ENCODE measurements at regions not wholly inside any gene's neighbourhood (a gene's known extent, or its start where the extent isn't known, plus 50 kb on each side); places are given as distances from the start of the nearest gene placed in this dataset.

DNA sequence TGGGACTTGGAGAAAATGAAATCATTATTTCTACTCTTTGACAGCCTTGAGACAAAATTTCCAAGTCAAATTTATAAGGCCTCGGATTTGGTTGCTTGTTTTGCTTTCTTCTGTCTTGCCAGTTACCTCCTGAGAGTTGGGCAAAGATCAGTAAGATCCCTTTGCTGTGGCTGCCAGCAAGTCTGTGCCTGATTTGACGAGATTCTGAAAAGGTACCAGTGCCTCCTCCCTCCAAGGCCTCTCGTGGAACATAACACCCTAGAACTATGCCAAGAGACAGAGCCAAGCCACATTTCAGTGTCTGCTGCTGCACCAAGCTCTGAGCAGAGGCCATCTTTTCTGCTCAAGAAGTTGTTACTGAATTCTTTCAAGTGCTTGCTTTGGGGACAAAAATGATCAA lies 61.0 kb downstream of the GTPBP8 start:
- DNase-seq (ENCODE audit: low spot score) = no peak

DNA sequence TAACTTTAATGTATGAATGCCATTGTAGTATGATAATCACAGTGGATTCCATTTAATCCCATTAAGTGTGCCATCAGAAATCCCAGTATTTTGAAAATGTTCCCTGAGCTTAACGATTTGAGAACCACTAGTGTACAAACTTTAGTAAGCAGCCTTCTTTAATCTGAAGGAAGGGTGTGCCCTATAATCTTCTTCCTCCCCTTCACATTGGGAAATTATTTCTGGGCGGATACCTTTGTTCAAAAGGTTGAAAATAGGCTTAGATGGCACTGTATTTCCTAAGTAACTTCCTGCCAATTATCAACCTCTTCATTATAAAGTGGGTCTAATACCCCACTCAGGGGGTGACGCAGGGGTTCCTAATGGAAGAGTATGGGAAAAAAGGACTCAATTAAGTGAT lies 62.4 kb downstream of the GTPBP8 start:
- no peak for DNase-seq (ENCODE audit: low spot score)

DNA sequence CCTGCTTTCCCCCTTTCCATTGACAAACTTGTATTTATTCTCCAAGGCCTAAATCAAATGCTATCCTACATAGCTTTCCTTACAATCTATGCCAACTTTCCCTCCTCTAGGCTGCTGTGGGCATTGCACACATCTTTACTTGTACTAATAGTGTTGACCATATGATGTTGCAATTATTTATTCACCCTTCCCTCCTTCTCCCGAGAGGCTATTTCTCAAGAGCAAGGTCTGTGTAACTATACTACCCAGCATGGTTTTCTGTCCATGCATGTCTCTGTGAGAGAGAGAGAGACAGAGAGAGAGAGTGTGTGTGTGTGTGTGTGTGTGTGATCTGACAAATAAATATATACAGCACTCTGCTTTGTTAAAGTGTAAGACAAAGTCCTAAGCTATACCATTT lies 63.8 kb downstream of the GTPBP8 start:
- no peak for DNase-seq (ENCODE audit: low spot score)

DNA sequence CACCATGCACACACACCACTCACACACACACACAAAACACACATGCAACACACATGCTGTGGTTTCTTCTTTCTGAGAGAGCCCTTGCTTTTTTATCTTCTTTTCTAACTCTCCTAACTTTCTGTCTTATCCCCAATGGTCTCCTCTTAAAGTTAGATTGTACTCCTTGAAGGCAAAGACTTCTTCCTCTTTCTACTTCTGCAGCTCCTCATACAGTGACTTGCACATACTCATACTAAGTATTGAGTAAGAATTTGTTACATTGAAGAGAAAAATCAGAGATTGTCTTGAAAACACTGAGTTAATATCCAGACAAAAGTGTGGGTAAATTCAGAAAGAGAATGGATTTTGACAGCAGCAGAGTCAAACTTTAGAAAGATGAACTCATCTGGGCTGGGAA lies 64.4 kb downstream of the GTPBP8 start:
- DNase-seq (ENCODE audit: low spot score) = no peak

DNA sequence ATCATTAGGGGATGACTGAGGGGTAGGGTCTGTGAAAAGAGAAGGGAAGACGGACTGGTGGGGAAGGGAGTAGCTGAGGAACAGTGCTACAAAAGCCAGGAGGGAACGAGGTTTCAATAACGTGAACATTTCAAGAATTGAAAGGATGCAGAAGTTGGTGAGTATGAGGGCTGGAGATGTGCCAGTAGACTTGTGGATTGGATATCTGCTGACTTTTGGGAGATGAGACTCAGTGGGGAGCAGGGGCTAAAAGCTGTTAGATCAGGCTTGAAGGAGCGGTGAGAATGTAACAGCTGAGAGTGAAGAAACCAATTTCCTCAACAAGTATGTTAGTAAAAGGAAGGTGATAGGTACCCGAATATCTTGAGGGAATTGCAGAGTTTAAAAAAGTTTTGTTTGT lies 65.2 kb downstream of the GTPBP8 start:
- no peak for DNase-seq (ENCODE audit: low spot score)

DNA sequence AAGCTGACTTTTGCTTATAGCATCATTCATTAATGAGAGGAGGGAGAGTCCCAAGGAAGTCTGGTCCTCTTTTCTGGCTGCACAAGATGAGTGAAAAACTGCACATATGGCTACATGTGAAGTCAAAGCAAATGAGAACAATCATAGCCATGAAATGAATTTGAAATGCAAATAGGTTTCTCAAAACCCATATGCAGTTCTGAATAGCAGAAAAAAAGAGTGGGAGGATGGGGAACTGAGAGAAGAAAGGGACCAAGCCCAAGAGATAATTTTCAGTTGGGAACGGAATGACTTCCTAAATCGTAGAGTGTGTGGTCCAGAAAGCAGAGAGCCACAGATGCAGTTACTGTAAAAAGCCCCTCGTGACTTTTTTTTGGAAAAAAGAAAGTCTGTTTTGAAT lies 66.3 kb downstream of the GTPBP8 start:
- no peak for DNase-seq (ENCODE audit: low spot score)

DNA sequence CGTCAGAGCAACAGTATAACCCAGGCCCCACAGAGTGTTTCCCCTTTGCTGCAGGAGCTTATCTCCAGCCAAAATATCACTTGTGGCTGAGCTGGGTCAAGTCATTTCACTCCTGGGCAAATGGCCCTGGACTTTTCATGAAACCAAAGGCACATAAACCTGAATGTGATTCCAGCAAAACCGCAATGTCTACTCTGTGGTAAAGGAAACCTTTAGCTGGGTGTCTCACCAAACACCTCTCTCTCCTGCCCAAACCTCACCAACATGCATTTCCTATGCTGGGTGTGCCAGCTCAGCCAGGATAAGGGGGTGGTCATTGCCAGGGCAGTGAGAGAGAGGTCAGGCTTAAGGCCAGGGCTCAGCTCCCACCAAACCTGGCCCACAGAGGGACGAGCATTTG lies 67.4 kb downstream of the GTPBP8 start:
- no peak for DNase-seq (ENCODE audit: low spot score)

DNA sequence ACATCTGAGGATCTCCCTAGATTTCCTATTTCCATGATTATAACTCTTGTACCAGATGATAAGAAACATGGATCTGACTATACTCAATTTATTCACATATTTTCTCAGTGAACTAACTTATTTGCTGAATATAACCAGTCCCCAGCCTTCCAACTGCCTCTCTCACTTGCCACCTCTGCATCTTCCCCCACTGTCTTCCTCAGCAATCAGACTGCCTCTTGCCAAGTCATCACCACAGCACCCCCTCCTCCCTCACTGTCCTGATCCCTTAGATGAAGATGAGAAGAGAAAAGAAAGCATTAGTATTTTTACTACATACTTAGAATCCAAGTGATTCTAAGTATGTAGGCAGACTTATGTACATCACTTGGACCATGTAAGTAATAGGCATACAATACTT lies 71.9 kb downstream of the GTPBP8 start:
- no peak for DNase-seq (ENCODE audit: low spot score)

DNA sequence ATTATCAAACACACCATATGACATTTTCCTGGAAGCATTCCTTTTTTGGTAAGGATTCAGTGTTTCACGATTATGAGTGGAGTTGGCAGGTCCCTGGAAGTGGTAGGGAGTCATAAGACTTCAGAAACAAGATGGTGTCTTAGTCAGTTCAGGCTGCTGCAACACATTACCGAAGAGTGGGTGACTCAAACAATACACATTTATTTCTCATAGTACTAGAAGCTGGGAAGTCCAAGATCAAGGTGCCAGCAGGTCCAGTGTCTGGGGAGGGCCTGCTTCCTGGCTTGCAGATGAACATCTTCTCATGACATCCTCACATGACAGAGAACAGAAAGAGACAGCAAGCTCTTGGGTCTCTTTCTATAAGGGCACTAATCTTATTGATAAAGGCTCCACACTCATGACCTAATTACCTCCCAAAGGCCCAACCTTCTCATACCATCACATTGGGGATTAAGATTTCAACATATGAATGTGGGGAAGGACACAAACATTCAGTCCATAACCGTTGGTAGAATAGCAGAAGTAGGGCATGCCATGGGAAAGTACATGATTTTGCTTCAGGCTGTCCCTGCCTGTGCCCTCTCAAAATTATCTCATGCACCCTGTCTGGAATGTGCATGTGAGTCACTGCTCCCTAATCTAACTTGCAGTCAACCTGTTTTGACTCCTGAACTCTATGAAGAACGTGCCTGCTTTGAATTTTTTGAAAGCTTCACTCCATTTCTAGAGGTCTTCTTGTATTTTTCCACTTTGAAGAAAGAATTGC lies 72.5 kb downstream of the GTPBP8 start:
- no peak for DNase-seq (ENCODE audit: low spot score)

DNA sequence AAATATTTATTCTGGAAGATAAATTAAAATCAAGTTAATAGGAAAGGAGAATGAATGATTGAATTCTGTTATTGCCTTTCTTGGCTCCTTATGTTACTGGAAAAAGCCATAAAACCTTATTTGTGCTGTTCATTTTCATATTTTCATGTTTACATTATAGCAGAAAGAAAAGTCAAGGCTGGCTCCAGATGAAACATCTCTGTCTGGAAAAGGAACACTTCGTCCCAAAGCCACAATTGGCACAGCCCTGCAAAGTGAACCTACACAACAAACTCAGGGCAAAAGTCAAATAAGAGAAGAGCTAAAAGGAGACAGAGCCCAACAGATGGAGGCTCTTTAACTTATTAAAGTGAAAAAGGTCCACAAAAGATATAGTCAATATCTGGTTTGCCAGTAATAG lies 73.4 kb downstream of the GTPBP8 start:
- no peak for DNase-seq (ENCODE audit: low spot score)

DNA sequence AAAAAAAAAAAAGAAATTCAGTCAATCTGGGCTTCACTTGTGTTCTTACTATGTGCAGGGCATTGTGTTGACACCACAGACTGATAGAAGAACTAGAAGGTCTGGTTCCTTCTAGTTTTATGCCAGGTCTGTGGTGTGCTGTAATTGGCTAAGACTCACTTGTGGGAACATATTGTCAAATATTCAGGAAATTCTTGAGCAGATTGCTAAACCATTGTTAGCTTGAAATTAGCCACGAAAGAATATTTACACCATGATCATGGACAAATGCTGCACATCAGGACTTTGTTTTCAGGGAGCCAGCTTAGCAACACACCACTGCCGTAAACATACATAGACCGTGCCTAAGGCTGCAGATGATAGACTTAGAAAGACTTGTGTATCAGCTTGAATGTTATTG lies 74.6 kb downstream of the GTPBP8 start:
- DNase-seq (ENCODE audit: low spot score) = no peak

DNA sequence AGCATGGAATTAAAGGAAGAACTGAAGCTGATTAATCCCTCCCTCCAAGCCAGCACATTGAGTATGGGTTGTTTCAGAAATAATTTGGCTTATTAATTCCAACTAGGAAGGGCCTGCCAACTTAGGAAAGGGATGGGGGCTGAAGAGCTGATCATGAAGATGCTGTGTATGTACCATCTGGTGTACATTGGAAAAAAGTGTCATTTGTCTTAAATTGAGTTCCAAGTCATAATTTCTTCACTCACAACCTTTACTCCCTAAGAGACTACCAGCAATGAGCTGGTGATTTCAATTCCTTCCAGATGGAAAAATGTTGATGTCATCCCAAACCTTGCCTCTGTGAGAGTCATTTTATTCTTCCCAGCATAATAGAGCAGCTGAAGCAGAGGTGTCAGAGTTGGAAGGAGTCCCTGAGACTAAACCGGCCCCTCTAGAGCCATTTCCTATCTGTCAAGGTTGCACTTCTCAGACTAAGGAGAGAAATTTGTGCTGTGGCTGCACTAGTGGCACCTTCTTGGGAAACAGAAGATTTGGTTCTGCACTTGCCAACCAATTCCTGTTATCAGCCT lies 79.4 kb downstream of the GTPBP8 start:
- DNase-seq (ENCODE audit: low spot score) = no peak

DNA sequence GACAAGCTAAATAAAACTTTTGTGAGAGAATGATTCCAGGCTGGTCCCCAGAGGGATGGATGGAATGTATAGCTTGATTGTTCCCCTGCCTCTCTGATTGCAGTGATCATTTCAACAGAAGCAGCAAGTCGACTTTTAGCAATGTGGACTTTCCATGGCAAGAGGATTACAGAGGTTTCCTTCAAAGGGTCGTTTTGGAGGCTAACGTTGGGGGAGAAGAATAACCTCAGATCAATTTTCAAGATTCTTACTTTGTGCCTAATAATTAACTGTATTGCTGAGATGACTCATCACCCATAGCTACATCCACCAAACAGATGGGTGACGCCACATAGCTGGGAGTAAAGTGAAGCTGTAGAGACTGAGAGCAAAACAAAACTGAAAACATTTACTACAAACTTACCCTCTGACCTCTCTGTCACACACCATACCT lies 79.9 kb downstream of the GTPBP8 start:
- no peak for DNase-seq (ENCODE audit: low spot score)

DNA sequence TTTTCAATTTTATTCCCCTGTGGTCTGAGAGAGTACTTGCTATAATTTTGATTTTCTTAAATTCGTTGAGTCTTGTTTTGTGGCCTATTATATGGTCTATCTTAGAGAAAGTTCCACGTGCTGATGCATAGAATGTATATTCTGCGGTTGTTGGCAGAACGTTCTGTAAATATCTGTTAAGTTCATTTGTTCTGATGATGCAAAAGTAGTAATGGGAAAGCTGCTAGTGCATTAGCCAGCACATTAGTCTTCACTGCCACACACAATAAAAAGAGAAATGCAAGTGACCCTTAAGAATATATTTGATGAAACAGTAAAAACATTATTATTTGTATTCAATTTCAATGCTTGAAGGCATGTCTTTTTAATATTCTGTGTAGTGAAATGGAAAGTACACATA lies 84.8 kb downstream of the GTPBP8 start:
- DNase-seq (ENCODE audit: low spot score) = no peak

DNA sequence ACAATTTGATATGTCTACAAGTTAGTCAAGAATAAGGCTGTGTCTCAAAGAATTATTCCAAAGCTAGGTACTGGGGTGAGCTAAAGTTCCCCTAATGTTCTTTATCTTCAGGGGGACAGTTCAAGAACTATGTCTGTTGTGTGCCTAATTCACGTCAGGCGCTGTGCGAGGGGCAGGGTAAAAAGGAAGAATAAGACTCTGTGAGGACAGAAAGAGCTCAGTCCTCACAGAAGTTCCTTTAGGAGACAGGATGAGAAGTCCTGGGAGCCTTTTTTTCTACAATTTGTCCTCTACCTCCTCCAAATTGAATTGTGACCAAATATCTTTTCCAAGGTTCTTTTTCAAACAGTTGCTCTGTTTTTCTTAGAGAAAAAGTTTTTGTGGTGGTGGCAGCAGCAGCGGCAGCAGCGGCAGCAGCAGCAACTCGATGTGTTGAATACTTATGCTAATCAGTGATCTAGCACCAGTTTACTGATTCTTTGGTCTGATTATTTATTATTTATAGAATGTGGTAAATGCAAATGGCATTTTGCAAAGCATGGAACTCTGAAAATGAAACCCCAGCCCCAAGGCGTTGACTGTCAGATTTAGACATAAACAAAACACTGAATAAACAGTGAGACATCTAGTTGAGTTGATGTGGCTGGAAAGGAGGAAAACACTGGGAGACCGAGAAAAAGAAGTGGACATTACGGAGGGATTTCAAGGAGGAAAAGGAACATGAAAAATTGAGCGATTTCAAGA lies 88.6 kb downstream of the GTPBP8 start:
- DNase-seq (ENCODE audit: low spot score) = no peak

DNA sequence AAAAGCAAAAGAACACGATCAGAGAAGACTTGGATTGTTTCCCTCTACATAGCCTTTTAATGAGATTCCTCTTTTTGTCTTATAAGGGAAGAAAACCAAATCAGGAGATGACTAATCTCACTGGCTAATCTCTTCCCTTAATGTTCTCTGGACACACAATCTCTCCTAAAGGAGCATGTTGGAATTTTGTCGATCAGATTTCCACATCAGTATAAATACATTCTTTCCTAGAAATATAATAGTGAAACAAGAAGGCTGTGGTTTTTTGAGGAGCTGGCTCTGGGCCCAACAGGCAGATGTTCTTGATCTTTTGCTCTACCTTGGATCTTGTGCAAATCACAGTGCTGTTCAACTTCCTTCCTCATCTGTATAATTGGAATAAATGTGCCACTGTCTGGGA lies 94.0 kb downstream of the GTPBP8 start:
- no peak for DNase-seq (ENCODE audit: low spot score)

DNA sequence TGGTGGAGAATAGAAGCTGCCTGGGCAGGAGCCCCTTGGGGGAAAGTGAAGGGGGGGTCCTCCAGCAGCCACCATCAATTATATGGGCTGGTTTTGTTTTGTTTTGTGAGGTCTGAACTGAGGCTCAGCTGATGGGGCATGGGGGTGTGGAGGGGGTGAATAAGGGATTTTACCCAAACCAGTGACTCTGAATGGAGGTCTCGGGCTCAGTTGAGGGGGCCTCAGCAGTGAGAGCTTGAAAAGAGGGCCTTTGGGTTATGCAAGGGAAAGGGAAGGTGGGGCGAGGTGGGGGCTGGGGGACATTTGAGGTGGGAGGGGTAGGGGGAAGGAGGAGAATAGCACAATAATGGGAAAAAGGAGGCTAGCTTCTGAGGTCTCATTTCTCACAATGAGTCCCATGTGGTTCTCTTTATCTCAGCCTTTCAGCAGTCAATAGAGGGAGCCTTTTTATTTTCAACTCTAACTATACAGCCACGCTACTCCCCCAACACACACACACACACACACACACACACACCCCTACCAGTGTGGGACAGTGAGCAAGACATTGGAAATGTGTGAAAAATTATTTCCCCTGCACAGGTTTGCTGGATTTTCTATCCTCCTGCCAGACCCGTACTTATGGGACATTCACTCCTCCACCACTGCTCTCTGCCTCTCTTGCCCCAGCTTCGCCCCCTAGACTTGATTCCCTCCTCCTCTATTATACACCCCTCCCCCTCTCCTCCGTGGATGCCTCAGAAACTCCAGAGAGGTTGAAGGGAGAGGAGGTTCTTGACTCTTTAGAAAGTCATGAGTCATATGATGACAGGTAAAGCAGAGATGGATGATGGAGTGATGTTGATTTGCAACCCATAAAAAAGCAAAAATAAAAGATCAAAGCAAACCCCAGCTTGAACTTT lies 96.0 kb downstream of the GTPBP8 start:
- no peak for DNase-seq (ENCODE audit: low spot score)

DNA sequence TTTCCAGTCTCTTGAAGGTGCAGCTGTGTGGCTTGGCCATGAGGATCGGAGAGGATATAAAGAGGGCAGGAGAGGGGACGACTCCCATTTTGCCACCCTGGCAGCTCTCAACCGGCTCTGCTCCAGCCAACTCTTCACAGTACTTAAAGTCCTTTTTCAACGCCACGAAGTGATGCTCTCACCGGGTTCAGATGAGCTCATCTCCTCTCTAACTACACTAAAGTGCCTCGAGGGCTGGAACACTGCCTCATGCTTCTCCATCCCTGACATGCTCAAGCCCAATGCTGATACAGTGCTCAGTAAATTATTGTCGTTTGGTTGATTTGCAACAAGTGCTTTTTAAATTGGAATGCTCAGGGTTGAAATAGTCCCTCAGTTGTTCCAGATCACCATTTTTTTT lies 97.8 kb downstream of the GTPBP8 start:
- no peak for DNase-seq (ENCODE audit: low spot score)

DNA sequence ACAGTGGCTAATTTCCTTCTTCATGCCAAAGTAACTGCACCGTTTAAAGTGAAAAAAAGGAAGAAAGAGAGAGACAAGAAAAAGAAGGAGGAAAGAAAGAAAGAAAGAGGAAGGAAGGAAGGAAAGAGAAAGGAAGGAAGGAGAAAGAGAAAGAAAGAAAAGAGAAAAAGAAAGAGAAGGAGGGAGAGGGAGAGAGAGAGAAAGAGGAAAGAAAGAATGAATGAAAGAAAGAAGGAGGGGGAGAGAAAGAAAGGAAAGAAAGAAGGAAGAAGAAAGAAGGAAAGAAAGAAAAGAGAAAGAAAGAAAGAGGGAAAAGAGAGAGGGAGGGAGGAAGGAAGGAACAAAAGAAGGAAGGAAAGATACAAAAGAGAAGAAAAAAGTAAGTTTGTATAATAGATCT lies 100.6 kb downstream of the GTPBP8 start:
- DNase-seq (ENCODE audit: low spot score) = no peak

DNA sequence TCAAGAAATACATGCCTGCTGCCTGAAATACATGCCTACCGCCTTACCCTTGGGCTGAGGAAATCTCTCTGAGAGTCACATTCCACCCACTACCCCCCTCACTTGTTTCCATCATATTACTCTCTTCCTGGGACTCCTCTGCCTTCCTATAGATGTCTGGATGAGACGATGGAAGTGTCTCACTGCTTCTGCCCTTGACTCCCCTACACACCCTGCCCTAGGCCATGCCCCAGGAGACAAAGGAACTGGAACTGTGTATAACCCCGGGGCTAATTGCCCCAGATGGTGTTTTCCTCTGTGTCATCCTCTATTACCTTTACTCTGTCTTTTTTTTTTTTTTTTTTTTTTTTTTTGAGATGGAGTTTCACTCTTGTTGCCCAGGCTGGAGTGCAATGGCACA lies 102.0 kb downstream of the GTPBP8 start:
- DNase-seq (ENCODE audit: low spot score) = no peak

DNA sequence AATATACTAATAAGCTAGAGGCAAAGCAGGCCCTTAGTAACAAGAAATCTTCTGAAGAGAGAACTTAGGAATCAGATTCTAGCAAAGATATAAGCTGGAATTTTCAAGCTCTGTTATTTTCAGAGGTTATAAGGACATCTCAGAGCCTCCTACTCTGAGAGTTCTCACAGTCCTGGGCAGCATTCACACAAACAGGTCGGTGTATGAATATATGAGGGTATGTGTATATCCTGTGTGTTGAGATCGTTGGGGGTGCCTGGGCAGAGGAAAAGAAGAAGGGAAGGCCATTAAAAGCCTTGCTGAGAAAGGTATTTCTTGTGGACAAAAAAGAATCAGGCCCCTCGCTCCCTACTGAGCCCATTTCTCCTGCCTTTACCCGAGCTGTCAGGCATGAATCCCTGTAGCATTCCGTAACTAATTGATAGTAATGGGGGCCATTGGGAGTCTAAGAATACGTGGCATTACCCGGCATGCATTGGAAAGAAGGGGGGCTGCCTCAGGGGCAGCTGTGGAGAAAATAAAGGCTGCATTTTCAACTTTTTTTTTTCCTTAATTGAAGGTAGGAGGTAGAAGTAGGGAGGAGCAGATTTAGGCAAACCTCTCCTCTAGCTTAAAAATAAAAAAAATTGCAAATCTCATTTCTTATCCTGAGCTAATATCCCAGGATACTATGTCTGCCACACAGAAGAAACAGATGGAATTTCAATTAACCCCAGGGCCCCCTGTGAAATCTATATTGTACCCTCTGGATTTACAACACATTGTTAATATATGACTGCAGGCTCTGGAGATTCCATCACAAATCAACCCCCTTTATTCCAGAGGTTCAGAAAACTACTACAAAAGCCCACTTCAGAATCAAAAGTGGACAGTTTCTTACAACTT lies 103.8 kb downstream of the GTPBP8 start:
- DNase-seq (ENCODE audit: low spot score) = no peak

Data from CD4-positive, alpha-beta T cell treated with Interleukin-2 at 100 ng/mL for 4 hours (primary cell).